ENCODE measurements at regions not wholly inside any gene's neighbourhood (a gene's known extent, or its start where the extent isn't known, plus 50 kb on each side); places are given as distances from the start of the nearest gene placed in this dataset.
A peak's percentile ranks its signal among the peaks of the same experiment; 100 is the strongest.

DNA sequence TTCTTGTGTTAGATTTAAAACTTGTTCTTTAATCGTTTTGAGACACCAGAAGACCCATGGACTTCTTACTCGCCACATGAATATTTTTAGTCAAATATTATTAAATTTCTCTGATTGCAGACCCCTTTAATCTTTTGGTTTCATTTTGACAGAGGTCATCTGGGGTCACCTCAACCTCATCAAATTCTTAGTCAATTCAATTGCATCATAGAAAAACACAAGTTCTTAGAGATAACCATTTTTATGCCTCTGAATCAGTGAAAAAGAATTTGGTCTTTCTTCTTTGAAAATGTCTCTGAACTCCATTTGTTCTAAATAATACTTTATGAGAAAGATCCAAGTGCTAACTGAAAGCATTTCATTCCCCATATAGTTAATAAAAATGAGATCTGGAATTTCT is 55.2 kb upstream of the CBLN4 start:
- intact Hi-C loops (cut with DNase I): no loop called here
- no peak for DNase-seq (ENCODE audit: low spot score)

DNA sequence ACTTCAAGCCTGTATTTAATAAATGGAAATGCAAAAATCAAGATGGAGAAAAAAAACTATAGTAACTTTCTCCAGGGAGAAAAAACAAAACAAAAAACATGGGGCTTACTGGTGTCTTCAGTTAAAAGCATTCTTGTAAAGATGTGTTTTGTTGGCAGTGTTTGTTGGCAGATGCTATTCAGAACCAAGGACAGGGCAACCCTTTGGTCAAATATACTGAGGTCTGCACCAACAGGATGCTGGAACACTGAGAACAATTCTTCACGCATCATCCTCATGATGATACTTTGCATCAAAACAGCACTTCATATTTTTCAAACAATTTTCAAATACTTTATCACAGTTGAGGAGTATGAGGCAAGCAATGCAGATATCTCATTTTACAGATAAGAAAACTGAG is 63.7 kb upstream of the CBLN4 start:
- intact Hi-C loops (cut with DNase I): no loop called here
- DNase-seq (ENCODE audit: low spot score): no peak

DNA sequence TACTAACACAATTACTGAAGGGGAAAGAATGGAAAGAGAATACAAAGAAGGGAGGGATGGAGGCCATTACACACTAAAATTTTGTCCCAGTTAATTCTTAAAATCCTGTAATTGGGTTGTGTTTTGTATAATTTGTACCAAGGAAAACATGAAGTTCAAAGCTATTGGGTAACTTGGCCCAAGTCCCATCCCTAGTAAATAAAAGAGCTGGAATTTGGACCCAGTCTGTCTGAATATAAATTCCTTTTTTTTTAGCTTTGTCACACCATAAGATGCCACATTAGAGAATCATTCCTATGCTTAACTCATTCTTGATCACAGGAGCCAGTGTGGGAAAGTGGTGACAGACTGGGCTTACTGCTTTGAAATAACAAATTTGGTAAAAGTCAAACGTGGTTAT is 66.8 kb upstream of the CBLN4 start:
- intact Hi-C loops (cut with DNase I): no loop called here
- DNase-seq (ENCODE audit: low spot score): no peak

DNA sequence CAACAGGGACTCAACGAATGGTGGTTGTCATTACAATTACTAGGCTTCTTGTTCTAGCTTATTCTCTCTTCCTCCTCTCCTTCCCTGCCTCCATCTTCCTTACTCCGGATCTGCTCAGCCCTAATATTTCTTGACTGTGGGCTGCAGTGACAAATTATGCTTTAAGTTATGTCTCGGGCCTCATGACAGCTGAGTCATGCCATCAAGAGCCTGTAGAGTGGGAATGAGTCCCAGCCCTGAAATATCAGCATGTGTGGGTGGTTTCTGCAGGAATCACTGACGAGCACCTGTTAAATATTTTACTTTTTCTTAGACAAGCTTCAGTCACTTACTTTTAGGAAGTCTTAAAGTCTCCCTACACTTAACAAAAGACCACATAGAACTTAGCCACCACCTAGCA is 83.1 kb upstream of the CBLN4 start:
- intact Hi-C loops (cut with DNase I): no loop called here
- no peak for DNase-seq (ENCODE audit: low spot score)

DNA sequence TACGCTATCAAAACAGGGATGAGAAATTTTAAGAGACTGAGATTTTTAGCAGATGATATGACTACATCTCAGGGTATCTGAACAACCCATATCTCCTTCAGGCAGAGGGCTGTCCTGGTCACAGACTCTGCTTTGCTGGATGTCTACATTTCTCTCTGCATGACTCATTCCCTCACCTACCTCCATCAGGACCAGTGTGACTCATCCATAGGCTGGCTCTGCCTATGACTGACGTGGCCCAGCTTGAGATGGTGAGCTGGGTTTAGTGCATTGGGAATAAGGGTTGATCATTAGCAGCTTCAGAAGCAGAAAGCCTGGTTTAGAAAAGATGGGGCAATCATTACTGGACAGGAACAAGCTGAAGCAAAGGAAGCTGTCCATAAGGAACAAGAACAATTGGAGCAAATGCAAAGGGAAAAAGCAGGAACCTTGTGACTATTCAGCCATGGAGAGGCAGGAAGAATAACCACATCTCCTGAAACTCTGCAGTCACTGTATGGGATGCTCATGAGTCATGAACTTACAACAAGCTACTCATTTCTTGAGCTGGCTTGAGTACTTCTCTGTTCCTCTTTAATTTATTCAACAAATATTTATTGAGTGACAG is 86.4 kb upstream of the CBLN4 start:
- intact Hi-C loops (cut with DNase I): no loop called here

DNA sequence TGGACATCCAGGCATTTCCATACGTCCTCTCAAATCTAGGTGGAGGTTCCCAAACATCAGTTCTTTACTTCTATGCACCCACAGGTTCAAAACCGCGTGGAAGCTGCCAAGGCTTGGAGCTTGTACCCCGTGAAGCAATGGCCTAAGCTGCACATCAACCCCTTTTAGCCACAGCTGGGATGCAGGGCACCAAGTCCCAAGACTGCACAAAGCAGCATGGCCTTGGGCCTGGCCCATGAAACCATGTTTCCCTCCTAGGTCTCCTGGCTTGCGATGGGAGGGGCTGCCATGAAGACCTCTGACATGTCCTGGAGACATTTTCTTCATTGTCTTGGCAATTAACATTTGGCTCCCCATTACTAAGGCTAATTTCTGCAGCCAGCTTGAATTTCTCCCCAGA is 88.9 kb upstream of the CBLN4 start:
- intact Hi-C loops (cut with DNase I): no loop called here
- peak; percentile 66 for DNase-seq (ENCODE audit: low spot score)

More for the DNA sequence above, 86.4 kb upstream of the CBLN4 start:
- DNase-seq (ENCODE audit: low spot score): no peak

DNA sequence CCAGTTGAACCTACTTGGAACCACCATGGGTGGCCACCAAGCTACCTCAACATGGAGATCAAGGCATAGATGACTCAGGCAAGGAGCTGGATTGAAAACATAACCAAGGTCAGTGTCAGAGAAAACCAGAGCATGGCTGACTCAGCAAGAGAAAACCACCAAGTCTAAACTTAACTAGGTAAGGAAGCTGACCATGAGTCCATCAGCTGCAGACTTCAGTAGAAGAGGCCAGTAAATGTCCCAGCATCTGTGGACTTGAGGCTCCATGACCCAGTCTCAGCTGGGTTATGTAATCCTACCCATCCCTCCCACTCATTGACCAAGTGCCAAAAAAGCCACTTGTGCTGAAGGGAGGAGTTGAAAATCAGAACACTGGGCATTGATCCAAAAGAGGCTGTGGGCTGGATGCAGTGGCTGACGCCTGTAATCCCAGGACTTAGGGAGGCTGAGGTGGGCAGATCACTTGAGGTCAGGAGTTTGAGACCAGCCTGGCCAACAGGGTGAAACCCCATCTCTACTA is 93.7 kb upstream of the CBLN4 start:
- DNase-seq (ENCODE audit: low spot score): no peak
- intact Hi-C loops (cut with DNase I): no loop called here

DNA sequence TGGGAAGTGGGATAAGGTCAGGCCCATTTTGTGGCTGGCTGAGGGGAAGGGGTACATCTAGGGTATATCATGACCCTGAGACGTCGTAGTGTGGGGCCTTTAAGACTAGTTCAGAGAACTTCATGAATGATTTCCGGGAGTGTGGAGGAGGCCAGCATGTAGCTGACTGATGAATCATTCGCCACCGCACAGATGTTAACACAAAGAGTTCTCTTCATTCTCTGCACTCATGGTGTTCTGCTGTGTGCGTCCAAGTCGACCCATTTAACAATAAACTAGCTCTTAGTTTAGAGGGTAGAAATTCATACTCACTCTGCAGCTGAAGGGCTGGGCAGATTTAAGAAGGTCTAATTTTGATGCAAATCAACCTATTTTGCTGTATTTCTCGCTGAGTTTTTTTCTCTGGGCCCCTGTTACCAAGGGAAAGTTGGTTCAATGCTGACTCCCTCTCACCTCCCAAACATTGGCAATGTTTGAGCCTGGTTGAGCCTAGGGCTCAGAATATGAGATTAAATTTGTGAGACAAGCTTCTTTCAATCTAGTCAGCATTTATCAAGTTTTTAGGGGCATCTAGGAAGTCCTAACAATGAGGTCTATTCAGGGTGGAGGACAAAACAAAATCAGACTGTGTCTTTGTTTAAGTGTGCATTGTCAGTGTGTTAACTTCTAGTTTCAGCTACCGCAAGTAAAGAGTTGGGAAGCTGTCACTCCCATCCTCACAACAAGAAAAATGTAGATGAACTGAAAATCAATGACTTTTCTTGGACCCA is 106.8 kb upstream of the CBLN4 start:
- intact Hi-C loops (cut with DNase I): no loop called here
- no peak for DNase-seq (ENCODE audit: low spot score)

DNA sequence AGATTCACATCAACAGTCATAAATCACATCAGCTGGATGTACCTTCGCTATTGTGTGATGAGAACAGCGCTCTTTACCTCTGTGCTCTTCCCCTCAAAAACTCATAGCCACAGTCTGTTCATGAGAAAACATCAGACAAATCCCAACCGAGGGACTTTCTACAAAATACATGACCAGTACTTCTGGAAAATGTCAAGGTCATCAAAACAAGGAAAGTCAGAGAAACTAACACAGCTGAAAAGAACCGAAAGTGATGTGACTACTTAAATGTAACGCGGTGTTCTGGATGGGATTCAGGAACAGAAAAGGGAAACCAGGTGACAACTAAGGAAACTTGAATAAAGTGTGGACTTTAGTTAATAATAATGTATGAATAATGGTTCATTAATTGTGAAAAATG is 112.0 kb upstream of the CBLN4 start:
- intact Hi-C loops (cut with DNase I): no loop called here
- DNase-seq (ENCODE audit: low spot score): no peak

DNA sequence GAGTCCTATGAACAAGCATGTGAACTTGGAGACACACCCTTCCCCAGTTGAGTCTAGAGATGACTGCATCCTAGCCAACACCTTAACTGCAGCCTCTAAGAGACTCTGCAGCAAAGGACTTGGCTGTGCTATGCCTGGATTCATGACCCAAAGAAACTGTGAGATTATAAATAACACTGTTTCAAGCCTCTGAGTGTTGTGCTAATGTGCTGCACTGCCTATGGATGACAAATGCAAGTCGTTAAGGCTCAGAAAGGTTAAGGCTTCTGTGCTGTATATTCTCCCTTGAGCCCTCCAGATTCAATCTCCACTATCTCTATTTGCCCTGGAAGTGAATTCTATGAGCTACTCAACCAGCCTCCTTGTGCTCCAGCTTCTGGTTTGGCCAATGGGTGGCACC is 116.5 kb upstream of the CBLN4 start:
- no peak for DNase-seq (ENCODE audit: low spot score)
- intact Hi-C loops (cut with DNase I): no loop called here

DNA sequence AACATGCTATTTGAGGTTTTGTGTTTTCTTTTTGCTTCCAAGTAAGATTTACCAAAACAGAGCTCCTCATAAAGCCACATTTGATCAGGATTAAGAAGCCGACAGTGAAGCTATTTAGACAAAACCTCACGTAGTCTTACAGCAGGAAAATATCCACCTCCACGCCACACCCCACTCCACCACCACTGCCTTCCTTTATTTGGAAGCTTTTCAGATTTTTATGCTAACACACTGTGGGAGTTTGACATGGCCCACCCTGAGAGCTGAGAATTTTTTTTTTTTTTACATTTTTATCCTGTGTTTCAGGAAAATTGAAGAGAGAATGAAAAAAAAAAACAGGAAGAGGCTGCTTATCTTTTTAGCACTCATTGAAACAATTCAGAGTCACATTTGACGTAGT is 104.8 kb upstream of the MC3R start:
- no peak for DNase-seq (ENCODE audit: low spot score)

DNA sequence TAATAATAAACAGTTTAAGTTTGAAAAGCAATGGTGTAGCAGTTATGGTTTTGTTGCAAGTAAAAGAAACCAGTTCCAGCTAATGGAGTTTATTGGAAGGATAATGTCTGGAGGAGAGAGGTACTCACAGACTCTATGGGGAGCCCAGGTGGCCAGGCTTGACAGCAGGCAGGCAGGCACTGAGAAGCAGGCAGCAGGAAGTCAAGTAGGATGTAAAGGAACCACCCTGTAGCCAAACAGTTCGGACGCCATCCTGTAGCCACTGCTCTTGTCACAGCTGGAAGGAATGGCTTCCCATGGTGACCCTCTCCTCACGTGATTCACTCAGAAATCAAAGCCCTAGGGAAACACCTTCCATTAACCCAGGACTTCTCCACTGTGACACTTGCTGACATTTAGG is 96.7 kb upstream of the MC3R start:
- DNase-seq (ENCODE audit: low spot score): no peak
- intact Hi-C loops (cut with DNase I): no loop called here

More for the DNA sequence above, 104.8 kb upstream of the MC3R start:
- intact Hi-C loops (cut with DNase I): no loop called here

DNA sequence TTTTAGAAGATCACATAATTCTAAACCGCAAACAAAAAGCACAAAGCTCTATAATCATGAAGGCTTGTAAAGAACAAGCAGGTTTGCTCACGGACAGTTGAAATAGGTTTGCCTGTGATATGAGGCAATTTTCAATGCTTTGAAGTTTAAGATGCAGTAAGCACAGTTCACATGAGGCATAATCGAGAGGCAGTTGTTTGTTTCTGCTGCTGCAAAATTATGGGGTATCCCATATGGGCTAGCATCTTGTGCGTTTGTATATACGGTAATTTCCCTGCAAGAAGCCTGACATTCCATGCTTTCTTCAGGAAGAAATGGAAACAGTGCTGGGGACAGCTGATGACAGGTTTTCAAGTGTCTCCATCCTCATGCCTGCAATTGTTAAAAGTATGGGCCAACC is 94.6 kb upstream of the MC3R start:
- DNase-seq (ENCODE audit: low spot score): no peak

DNA sequence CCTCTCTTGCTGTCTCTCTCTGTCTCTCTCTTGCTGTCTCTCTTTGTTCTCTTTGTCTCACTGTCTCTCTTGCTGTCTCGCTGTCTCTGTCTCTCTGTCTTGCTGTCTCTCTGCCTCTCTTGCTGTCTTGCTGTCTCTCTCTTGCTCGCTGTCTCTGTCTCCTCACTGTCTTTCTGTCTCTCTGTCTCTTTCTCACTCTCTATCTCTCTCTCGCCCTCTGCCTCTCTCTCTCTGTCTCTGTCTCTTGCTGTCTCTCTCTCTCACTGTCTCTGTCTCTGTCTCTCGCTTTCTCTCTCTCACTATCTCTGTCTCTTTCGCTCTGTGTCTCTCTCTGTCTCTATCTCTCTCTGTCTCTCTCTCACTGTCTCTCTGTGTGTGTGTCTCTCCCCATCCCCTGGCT is 92.9 kb upstream of the MC3R start:
- intact Hi-C loops (cut with DNase I): no loop called here
- DNase-seq (ENCODE audit: low spot score): no peak

More for the DNA sequence above, 94.6 kb upstream of the MC3R start:
- intact Hi-C loops (cut with DNase I): no loop called here

DNA sequence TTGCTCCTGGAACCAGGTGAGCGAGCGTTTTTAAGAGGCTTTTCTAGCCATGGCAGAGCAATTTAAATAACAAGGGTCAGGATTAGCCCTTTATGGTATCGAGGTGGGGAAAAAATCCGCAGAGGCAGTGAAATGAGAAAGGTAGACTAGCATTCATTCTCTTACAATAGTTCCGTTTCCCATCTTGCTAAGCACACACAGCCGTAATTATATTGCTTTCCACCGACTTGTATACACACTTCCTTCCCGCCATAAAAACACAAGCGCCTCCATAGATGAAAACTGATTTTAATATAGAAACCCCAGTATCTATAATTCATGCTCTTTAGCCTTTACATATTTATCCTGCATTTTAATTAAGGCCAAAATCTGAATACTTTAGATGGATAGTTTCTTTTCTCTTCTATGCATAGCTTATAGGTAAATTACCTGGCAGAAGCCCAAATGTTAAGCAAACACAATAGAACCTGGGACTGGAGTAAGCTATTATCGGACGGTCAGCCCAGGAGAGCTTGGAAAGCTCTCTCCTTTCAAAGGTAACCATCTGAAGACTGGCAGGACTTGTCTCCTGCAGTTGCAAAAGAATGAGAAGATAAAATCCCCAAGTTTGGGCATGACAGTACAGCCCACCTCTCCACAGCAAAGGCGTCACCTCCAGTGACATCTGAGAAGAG is 90.9 kb upstream of the MC3R start:
- intact Hi-C loops (cut with DNase I): no loop called here
- DNase-seq (ENCODE audit: low spot score): no peak

DNA sequence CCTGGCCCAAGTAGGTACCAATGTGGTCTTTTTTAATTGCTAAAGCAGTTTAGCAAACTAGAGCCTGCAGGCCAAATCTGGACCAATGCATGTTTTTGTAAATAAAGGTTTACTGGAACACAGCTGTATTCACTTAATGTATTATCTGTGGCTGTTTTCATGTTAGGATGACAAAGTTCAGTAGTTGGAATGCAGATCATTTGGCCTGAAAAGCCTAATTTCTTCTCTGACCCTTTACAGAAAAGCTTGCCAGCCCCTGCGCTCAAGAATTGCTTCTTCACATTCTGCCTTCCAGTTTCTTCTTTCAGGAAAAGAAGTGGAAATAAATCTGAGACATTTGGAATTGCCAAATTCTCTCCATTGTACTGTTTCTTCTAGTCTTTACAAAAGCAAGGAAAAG is 90.0 kb upstream of the MC3R start:
- intact Hi-C loops (cut with DNase I): no loop called here
- no peak for DNase-seq (ENCODE audit: low spot score)

DNA sequence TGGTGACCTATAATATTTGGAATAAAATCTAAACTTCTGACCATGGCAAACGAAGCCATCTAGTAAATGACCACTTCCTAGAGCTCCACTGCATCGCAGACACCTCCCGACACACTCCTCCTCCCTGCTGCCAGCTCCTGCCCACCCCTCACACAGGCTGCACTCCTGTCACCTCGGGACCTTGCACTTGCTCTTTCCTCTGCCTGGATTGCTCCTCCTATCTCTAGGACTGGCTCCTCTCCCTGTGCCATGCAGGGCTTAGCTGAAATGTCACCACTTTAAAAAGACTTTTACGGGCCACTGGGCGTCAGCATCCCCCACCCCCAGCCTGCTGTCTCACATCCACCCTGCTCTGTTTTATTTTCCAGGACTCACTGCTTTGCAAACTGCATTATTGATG is 87.6 kb upstream of the MC3R start:
- intact Hi-C loops (cut with DNase I): no loop called here
- DNase-seq (ENCODE audit: low spot score): no peak

DNA sequence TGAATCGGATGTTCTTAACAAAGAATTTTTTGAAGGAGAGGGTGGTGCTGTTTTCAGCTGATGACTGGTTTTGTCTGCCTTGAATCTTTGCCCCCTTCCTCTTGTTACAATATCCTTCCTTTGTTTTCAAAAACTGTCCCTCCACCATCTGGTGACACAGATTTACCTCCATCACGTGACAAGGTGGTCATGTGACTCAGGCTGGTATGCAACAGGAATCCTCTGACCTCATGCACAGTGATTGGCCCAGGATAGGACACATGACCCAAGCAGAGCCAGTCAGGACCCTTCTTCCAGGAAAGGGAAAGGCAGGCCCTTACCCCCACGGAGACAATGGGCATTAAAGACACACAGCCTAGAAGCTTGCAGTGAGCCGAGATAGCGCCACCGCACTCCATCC is 84.7 kb upstream of the MC3R start:
- no peak for DNase-seq (ENCODE audit: low spot score)
- intact Hi-C loops (cut with DNase I): no loop called here

DNA sequence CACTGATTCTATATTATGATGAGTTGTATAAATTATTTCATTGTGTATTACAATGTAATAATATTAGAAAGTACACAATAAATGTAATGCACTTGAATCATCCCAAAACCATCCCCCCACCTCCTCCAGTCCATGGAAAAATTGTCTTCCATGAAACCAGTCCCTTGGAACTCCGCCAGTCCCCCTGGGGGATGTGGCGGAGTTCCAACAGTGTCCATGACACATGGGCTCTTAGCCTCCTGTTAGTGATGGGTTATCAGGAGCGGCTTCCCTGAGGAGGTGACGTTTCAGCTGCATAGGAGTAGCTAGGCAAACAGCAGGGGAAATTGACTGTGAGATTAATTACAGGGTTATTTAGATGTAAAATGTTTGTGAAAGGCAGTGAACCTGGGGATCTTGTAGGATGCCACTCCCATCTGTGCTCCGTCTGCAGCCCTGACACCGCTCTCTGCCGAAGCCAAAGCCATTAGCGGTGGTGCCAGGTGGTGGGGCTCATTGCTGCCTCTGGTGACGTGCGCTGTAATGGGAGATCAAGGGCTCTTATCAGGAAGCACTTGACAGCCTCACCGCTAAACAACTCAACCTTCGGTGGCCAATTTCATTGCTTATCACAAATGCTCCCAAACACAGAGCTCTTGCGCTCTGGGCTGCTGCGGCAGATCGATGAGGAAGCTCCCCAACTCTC is 81.6 kb upstream of the MC3R start:
- intact Hi-C loops (cut with DNase I): no loop called here
- DNase-seq (ENCODE audit: low spot score): no peak

Measured in posterior vena cava (tissue), 2 donors.